SJCRH30 (cell line): ENCODE measurements at regions not wholly inside any gene's neighbourhood (a gene's known extent, or its start where the extent isn't known, plus 50 kb on each side); places are given as distances from the start of the nearest gene placed in this dataset.
A peak's percentile ranks its signal among the peaks of the same experiment; 100 is the strongest.

ENCODE experiments used
- DNase-seq, 2 experiments: peaks; one replicate each; pipeline ENCODE4 v3.0.0-alpha.2; 2015 to 2020
- H3K27ac ChIP-seq: fragments of 250-450 bp; sonication (Bioruptor Pico); 2 replicates; pipeline ENCODE4 v1.5.1; 2020; ENCODE audit warnings: mild to moderate bottlenecking, moderate library complexity
- H3K27me3 ChIP-seq: fragments of 250-450 bp; sonication (Bioruptor Pico); 2 replicates; pipeline ENCODE4 v1.5.1; 2020; ENCODE audit warnings: mild to moderate bottlenecking, moderate library complexity
- H3K36me3 ChIP-seq: fragments of 250-450 bp; sonication (Bioruptor Pico); 2 replicates; pipeline ENCODE4 v1.5.1; 2020; ENCODE audit warnings: mild to moderate bottlenecking, moderate library complexity
- H3K4me1 ChIP-seq: fragments of 250-450 bp; sonication (Bioruptor Pico); 2 replicates; pipeline ENCODE4 v1.5.1; 2020; ENCODE audit warnings: mild to moderate bottlenecking, moderate library complexity
- H3K4me3 ChIP-seq: fragments of 250-450 bp; sonication (Bioruptor Pico); 2 replicates; pipeline ENCODE4 v1.5.1; 2020; ENCODE audit warnings: mild to moderate bottlenecking, moderate library complexity
- H3K9me3 ChIP-seq: fragments of 250-450 bp; sonication (Bioruptor Pico); replicated peaks from 2 replicates; pipeline ENCODE4 v1.5.1; 2020; ENCODE audit warnings: mild to moderate bottlenecking, moderate library complexity

DNA sequence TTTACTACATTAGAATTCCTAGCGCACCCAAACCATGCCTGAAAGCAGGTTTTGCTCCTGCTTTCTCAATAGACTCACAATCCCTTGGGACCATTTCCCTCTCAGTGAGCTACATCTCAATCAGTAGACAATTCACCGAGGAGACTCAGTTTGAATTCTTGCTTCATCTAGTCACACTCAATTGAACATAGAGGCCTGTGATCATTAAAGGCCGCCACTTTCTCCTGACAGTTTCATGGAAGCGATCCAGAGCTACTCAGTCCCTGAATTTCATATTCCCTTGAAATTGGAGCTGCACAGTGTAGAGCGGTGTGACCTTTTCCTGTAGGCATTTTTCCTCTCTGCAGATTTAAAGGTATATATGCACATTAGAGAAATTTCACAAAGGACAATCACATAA, 193.9 kb upstream of the SPOCK3 start:
- Histone ChIP-seq H3K4me3 (no peak overlapping the region), H3K27me3 (no peaks in the 10 kb centered on the region), H3K9me3 (no peaks in the 10 kb centered on the region), H3K4me1 (no peaks in the 10 kb centered on the region), H3K27ac (no peak overlapping the region), H3K36me3 (no peaks in the 10 kb centered on the region)
- peak in 1 of 2 experiments; percentile 19 for DNase-seq

DNA sequence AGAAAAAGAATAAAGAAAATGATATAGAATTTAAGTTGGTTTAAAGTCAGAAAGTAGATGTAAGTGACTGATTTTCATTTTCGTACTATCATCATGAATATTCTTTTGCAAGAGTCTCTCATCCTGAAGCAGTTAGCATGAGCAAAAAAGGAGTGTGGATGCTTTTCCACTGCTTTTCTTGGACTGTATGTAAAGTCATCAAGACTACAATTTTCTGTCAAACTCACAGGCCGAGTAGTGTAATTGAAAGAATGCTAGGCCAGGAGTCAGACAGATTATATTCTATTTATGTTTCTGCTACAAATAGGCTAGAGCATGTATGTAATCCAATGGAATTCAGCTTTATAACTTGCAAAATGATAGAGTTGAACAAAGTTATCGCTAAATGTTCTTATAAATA, 197.1 kb upstream of the SPOCK3 start:
- H3K27ac ChIP-seq: no peak overlapping the region
- H3K4me3 ChIP-seq: no peak overlapping the region
- H3K4me1 ChIP-seq: no peaks in the 10 kb centered on the region
- H3K27me3 ChIP-seq: no peaks in the 10 kb centered on the region
- H3K9me3 ChIP-seq: no peaks in the 10 kb centered on the region
- H3K36me3 ChIP-seq: no peaks in the 10 kb centered on the region
- DNase-seq: no peak

DNA sequence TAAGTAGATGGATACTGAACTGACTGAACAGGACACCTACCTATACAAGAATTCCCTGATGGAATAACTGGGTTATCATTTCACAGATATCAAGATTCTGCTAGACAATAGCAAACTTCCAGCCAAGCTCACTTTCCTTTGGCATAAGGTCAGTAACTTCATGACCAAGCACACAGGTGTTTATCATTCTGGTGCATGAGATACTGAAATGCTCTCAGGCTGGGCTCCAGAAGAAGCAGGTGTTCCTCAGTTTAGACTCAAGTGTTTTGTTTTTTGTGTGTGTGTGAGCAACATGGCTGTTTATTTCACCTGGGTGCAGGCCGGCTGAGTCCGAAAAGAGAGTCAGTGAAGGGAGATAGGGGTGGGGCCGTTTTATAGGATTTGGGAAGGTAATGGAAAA, 201.5 kb upstream of the SPOCK3 start:
- Histone ChIP-seq H3K4me3 (no peak overlapping the region), H3K27me3 (no peaks in the 10 kb centered on the region), H3K36me3 (no peaks in the 10 kb centered on the region), H3K4me1 (no peaks in the 10 kb centered on the region), H3K27ac (no peak overlapping the region), H3K9me3 (no peaks in the 10 kb centered on the region)
- DNase-seq: no peak

GRCh38 chr4:167443841-167444240, 209.5 kb upstream of the SPOCK3 start:
- Histone ChIP-seq H3K27ac (no peak overlapping the region), H3K9me3 (no peaks in the 10 kb centered on the region), H3K27me3 (no peaks in the 10 kb centered on the region), H3K4me3 (no peak overlapping the region), H3K4me1 (no peaks in the 10 kb centered on the region), H3K36me3 (no peaks in the 10 kb centered on the region)
- no peak for DNase-seq

GRCh38 chr4:167452922-167453430, 218.7 kb upstream of the SPOCK3 start:
- Histone ChIP-seq H3K4me1 (no peaks in the 10 kb centered on the region), H3K36me3 (no peaks in the 10 kb centered on the region), H3K9me3 (no peaks in the 10 kb centered on the region), H3K4me3 (no peak overlapping the region), H3K27ac (no peak overlapping the region), H3K27me3 (no peaks in the 10 kb centered on the region)
- DNase-seq: peak; percentile 1 to 29

GRCh38 chr4:167456619-167457018, 222.3 kb upstream of the SPOCK3 start:
- Histone ChIP-seq H3K36me3 (no peaks in the 10 kb centered on the region), H3K27ac (no peak overlapping the region), H3K4me1 (no peaks in the 10 kb centered on the region), H3K9me3 (no peaks in the 10 kb centered on the region), H3K4me3 (no peak overlapping the region), H3K27me3 (no peaks in the 10 kb centered on the region)
- no peak for DNase-seq

- Histone ChIP-seq H3K9me3 (no peaks in the 10 kb centered on the region), H3K4me3 (no peak overlapping the region), H3K27ac (no peak overlapping the region), H3K27me3 (no peaks in the 10 kb centered on the region), H3K4me1 (0 out of 2 replicates have a peak, but pooled peaks cover 4% of the 10 kb centered on the region), H3K36me3 (no peaks in the 10 kb centered on the region)
- peak in 1 of 2 experiments; percentile 24 for DNase-seq
Measured at GRCh38 chr4:167469436-167469835, 235.1 kb upstream of the SPOCK3 start.

GRCh38 chr4:167475951-167476350, 241.7 kb upstream of the SPOCK3 start:
- Histone ChIP-seq H3K4me3 (no peak overlapping the region), H3K9me3 (no peaks in the 10 kb centered on the region), H3K36me3 (no peaks in the 10 kb centered on the region), H3K4me1 (no peaks in the 10 kb centered on the region), H3K27ac (no peak overlapping the region), H3K27me3 (no peaks in the 10 kb centered on the region)
- peak; percentile 5 to 31 for DNase-seq

DNA sequence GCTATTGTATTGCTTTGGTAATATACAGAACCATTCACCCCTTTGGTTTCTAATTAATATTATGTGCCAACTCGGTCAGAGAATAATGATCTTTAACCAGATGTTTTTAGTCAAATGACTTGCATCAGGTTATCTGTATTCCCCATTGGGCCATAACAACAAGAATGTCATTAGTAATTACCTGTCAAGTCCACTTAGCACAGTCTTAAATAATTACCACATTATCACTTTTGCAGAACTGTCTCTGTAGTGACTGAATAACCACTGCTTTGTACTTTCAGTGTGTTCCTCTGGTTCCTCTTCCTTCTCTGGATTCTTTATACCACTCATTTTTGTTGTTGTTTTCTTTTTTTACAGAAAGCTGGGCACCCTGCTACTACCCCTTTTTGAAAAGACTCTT, 257.7 kb upstream of the SPOCK3 start:
- no peak overlapping the region for H3K4me3 ChIP-seq
- H3K36me3 ChIP-seq: no peaks in the 10 kb centered on the region
- H3K27ac ChIP-seq: no peak overlapping the region
- no peaks in the 10 kb centered on the region for H3K4me1 ChIP-seq
- H3K9me3 ChIP-seq: no peaks in the 10 kb centered on the region
- no peak for DNase-seq
- H3K27me3 ChIP-seq: no peaks in the 10 kb centered on the region

DNA sequence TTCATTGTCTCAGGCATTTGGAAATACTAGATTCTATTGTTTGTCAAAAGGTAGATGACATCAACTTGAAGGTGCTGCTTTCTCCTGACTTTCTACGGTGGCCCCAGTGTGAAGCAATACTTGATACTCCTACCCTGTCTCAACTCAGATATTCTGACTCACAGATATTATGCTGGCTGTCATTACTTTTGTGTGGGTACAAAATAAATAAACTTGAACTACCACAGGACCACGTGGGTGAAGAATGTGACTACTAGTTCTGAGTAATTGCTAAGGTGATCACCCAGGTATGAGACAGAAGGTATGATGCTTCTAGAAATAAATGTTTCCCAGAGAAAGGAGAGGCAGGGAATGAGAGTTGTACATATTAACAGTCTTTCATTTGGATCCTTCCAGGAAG, 275.3 kb upstream of the SPOCK3 start:
- Histone ChIP-seq H3K36me3 (no peaks in the 10 kb centered on the region), H3K27ac (no peak overlapping the region)
- no peak for DNase-seq

DNA sequence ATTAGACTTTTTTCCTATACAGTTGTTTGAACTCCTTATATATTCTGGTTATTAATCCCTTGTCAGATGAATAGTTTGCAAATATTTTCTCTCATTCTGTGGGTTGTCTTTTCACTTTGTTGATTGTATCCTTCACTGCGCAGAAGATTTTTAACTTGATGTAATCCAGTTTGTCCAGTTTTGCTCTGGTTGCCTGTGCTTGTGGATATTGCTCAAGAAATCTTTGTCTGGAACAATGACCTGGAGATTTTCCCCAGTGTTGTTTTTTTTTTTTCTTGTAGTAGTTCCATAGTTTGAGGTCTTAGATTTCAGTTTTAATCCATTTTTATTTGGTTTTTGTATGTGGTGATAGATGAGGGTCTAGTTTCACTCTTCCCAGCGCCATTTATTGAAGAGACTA, 289.8 kb upstream of the SPOCK3 start:
- no peaks in the 10 kb centered on the region for H3K27me3 ChIP-seq
- no peaks in the 10 kb centered on the region for H3K9me3 ChIP-seq
- H3K4me1 ChIP-seq: no peaks in the 10 kb centered on the region
- H3K4me3 ChIP-seq: no peak overlapping the region
- H3K27ac ChIP-seq: no peak overlapping the region
- H3K36me3 ChIP-seq: no peaks in the 10 kb centered on the region
- no peak for DNase-seq

More for the DNA sequence above, 275.3 kb upstream of the SPOCK3 start:
- no peaks in the 10 kb centered on the region for H3K4me1 ChIP-seq
- H3K4me3 ChIP-seq: no peak overlapping the region
- H3K9me3 ChIP-seq: no peaks in the 10 kb centered on the region
- no peaks in the 10 kb centered on the region for H3K27me3 ChIP-seq

DNA sequence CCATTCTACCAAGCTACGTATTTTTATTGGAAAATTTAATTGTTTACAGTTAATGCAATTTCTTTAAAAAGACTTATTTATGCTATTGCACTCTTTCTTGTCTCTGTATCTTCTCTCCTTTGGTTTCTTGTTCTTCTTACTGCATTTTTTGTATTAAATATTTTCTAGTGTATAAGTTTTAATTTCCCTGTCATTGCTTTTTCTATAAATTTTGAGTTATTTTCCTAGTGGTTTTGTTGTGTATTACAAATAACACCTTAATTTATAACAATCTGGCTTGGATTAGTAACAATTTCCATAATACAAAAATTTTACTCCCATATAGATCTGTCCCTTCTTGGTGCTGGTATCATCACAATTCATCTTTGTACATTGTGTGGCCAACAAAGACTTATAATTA, 303.5 kb upstream of the SPOCK3 start:
- H3K9me3 ChIP-seq: no peaks in the 10 kb centered on the region
- H3K36me3 ChIP-seq: no peaks in the 10 kb centered on the region
- H3K27me3 ChIP-seq: no peaks in the 10 kb centered on the region
- DNase-seq: no peak
- no peaks in the 10 kb centered on the region for H3K4me1 ChIP-seq
- H3K4me3 ChIP-seq: no peak overlapping the region
- H3K27ac ChIP-seq: no peak overlapping the region

- Histone ChIP-seq H3K27me3 (no peaks in the 10 kb centered on the region), H3K36me3 (no peaks in the 10 kb centered on the region), H3K9me3 (no peaks in the 10 kb centered on the region), H3K4me1 (no peaks in the 10 kb centered on the region), H3K4me3 (no peak overlapping the region), H3K27ac (no peak overlapping the region)
- no peak for DNase-seq
Measured at GRCh38 chr4:167541286-167541685, 307.0 kb upstream of the SPOCK3 start.

DNA sequence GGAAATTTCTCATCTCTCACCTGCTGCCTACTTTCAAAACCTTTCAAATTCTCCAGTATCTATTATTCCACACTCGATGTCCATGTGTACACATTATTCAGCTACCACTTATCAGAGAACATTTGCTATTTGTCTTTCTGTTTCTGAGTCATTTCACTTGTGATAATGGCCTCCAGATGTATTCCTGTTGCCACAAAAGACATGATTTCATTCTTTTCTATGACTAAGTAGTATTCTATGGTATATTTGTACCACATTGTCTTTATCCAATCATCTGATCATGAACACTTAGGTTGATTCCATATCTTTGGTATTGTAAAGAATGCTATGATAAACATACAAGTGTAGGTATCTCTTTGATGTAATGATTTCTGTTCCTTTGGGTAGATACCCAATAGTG, 310.1 kb upstream of the SPOCK3 start:
- DNase-seq: no peak
- Histone ChIP-seq H3K4me3 (no peak overlapping the region), H3K4me1 (no peaks in the 10 kb centered on the region), H3K27me3 (no peaks in the 10 kb centered on the region), H3K27ac (no peak overlapping the region), H3K36me3 (no peaks in the 10 kb centered on the region), H3K9me3 (no peaks in the 10 kb centered on the region)

GRCh38 chr4:167550021-167550420, 315.7 kb upstream of the SPOCK3 start:
- Histone ChIP-seq H3K27me3 (no peaks in the 10 kb centered on the region), H3K9me3 (no peaks in the 10 kb centered on the region), H3K27ac (no peak overlapping the region), H3K36me3 (no peaks in the 10 kb centered on the region), H3K4me3 (no peak overlapping the region), H3K4me1 (no peaks in the 10 kb centered on the region)
- DNase-seq: no peak

DNA sequence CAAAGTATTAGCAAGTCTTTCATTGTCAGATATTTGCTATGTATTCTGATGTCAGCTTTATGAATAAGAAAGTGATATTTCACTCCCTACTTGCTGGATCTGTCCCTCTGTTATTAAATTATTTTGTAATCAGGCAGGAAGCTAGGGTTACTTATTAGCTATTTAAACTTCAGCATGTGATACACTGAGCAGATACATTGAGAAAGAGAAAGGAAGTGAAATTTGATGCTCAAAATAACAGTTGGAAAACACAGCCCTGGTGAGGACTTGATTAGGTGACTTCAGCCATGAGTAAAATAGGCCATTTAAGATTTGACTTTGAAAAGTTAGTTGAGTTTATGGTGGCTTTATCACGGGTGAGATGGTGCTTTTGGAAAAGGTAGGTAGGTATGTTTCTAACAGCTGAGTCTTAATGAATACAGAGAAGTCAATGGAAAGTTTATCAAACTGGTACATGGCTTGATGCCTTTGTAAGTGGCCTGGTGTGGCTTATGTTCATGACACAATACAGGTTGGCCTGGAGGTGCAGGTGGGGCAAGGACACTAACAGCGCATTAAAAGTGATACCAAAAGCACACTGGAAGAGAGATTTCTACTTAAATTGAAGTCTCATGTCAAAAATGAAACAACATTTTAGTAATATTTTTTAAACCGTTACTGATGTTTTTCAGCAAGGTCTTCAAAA, 321.2 kb upstream of the SPOCK3 start:
- Histone ChIP-seq H3K27ac (no peak overlapping the region), H3K4me1 (no peaks in the 10 kb centered on the region), H3K9me3 (no peaks in the 10 kb centered on the region), H3K4me3 (no peak overlapping the region), H3K27me3 (no peaks in the 10 kb centered on the region), H3K36me3 (no peaks in the 10 kb centered on the region)
- DNase-seq: no peak
